HG03280 (cell line): ENCODE measurements at regions not wholly inside any gene's neighbourhood (a gene's known extent, or its start where the extent isn't known, plus 50 kb on each side); places are given as distances from the start of the nearest gene placed in this dataset.

Experiments
- ATAC-seq: cut with Tn5 transposase; IDR thresholded peaks from one replicate; pipeline ENCODE4 v1.9.1; 2021; ENCODE audit warnings: mild to moderate bottlenecking, moderate library complexity; ENCODE audit not compliant: unreplicated experiment

DNA sequence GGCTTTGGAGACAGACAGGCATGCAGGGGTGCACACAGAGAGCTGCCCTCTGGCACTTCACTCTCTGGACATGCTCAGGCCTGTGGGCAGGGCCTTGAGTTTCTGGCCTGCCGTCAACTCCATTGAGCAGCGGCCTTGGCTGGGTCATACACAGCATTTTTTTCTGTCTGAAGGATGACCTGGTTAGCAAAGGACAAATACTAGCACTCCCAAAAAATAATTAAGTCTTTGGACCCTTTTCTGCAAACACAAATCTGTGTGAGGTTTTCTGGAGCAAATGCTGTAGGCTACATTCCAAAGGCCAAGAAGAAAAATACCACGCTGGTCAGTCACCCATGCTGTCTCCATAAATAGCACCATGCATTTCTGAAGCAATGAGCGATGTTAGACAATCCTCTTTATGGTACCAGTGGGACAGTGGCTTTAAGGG, 124.7 kb upstream of the CTAGE1 start:
- ATAC-seq: no peak

DNA sequence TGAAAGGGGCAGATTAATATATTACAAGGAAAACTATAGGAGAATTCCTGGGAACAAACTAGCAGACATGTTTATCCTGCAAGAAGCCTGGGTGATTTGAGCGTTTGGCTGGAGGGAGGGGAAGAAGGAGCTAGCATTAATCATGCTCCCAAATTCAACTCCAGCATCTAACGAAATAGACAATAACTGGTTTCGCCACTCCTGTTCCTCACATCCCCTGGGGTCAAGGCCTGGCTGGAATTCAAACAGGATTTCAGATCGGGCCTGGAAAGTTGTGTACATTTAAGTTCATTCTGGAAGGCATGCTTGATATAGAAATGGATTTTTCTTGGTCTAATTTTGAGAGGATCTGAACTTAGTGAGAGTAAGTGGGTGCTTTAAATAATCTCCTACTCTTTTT, 126.1 kb upstream of the CTAGE1 start:
- no peak for ATAC-seq

DNA sequence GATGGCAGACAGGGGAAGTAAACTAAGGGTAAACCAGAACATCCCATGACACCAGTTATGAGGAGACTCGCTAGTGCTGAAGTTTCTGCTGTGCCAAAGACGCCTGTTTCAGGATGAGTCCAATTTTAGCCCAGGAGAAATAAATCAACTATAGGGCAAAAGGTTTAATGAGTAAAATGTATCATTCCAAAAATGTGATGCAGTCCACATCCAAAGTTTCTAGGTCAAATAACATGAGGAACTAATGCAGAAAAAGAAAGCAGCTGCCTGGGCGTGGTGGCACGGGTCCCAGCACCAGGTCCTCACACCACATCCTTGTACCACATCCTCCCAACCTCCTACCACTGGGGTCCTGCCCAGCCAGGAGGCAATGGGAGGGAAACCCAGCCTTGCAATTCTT, 126.9 kb upstream of the CTAGE1 start:
- ATAC-seq: no peak

- no peak for ATAC-seq
Observed at GRCh38 chr18:22545066-22545760, 127.5 kb upstream of the CTAGE1 start.

- ATAC-seq: no peak
Observed at GRCh38 chr18:22546905-22547570, 129.3 kb upstream of the CTAGE1 start.

GRCh38 chr18:22547807-22548561, 130.3 kb upstream of the CTAGE1 start:
- no peak for ATAC-seq

- no peak for ATAC-seq
Observed at GRCh38 chr18:22549260-22549937, 131.7 kb upstream of the CTAGE1 start.

GRCh38 chr18:22550366-22550765, 132.7 kb upstream of the CTAGE1 start:
- ATAC-seq: no peak

- no peak for ATAC-seq
Observed at GRCh38 chr18:22550861-22551260, 133.1 kb upstream of the CTAGE1 start.

- no peak for ATAC-seq
Observed at GRCh38 chr18:22551536-22552151, 133.9 kb upstream of the CTAGE1 start.

DNA sequence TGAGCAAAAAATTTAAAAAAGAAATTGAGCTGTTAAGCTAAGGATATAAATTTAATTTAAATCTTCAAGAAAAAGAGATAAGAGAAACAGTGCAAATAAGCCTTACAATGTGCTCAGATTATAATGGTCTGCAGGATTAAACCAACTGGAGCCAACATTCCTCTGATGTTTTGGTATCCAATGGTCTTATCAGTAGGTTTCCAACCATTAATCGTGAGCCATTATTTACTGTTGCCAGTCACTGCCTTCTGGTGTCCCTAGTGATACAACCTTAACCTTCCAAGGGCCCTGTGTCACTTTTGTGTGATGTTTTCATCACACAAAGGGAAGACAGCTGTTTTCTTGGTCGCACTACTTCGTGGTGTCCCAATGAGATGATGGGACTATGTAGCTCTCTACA, 134.5 kb upstream of the CTAGE1 start:
- no peak for ATAC-seq

DNA sequence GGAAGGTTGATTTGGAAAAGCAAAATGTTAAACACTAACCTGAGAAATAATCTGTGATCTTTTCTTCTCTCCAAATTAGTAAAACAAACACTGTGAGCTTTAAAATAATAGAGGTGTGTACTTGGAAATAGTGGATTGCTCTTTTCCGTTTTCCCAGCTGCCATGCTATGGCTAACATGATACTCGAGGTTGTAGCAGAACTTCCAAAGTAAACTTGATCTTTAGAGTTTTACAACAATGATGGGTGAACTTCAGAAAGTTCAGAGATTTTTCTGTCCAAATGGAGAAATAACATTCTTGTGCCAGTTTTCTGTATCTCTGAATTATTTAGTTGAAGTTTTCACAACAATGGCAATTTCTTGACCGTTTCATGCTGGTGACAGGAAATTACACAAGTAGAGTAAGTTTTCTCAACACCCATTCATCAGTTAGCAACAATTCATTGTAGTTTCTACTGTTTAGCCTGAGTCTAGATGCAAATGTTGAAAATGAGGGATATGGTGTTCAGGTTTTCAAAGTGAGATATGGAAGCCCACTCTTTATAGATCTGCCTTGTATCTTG, 135.3 kb upstream of the CTAGE1 start:
- ATAC-seq: no peak

DNA sequence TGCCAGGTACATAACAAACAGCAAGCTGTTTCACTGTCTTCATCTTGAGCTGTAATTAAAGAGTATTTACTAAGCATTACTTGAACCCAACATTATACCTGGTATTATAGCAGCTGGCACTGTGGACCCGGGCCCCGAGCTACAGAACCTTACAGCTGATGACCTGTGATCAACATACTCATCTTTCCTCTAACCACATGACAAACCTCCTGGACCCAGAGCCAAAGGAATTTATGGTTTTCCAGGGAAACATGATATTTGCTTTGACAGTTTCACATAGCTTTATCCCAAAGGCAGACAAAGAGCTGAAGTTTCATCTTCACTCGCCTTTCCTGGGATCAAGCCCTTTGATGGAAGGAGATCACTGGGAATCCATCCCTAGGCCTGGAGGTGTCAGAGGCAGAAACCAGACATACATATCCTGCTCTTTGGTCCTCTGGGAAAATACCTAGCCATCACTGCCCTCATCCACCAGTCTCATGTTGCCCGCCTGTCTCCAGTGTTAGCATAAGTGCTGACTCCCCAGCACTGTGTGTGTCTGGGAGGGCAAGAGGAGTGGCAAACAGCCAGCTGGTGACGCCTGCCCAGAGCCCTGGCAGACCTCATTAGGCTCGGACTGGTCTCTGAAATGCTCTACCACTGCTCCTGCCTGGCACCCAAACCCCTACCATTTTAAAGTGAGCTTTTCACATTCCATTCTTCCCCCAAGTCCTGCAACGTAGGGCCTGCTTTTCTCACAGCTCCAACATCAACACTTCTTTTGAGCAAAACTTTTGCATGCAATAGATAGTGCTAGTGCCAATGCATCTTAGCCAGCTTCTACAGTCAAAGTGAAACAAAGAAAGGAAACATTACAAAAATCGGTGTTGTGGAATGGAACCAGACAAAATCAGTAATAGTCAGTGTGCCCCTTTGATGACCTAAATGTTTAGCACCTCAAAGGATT, 138.8 kb upstream of the CTAGE1 start:
- ATAC-seq: no peak

GRCh38 chr18:22557168-22557941, 139.6 kb upstream of the CTAGE1 start:
- ATAC-seq: no peak

GRCh38 chr18:22558945-22559385, 141.2 kb upstream of the CTAGE1 start:
- ATAC-seq: no peak

DNA sequence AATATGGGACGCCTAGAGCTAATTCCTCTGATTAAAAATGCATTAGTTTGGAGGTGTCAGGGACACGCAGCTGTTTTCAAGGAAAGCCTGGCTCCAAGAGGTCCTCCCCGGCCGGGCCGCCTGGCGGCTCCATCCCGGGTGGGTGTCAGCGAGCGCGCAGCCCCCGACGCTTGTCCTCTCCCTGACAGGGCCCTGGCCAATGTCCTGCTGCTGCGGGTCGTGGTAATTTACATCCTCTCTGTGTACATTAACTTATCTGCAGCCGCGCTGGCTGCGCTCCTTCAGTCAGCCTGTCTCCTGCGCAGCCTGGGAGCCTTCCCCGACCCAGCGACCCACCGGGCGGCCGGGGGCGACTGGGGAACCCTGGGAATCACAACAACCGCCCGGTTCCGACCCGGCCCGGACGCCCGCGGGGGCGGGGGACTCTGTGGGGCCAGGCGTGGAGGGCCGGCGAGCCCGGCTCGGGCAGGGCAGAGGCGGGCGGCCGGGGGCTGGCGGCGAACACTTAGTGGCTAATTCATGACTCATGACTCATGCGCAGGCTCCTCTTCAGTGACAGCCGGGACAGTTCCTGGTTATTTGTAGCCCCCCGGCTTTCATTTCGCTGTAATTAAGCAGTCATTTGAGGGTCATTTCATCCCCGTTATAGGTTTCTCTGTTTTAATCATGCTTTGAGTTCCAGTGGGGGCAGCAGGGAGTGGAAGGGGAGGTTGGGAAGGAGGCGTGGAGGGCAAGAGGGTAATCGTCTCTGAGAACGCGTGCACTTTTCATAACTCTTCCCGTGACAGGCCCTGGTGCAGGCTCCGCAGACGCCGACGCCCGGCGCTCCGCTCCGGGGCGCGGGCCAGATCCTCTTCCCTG, 141.9 kb upstream of the CTAGE1 start:
- no peak for ATAC-seq

DNA sequence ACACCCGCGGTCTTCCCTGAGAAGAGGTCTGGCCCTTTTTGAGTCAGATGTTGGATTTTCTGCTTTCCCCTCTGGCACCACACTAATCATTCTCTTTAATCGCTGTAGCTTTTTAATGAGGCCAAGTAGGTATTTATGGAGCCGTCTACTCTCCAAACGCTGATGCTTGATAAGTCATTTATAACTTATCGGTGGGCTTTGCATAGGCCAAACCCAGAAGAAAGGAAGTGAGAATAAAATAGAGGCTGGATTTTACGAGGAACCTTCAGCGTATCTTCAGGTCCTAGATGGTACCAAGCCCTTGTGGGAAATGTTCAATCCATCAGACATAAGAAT, 142.5 kb upstream of the CTAGE1 start:
- ATAC-seq: no peak

- no peak for ATAC-seq
Observed at GRCh38 chr18:22560797-22561196, 143.1 kb upstream of the CTAGE1 start.
